Astrocyte (in vitro differentiated cells and primary cell): ENCODE measurements at regions not wholly inside any gene's neighbourhood (a gene's known extent, or its start where the extent isn't known, plus 50 kb on each side); places are given as distances from the start of the nearest gene placed in this dataset.

Experiments
- DNase-seq: peaks from one replicate; pipeline ENCODE4 v3.0.0-alpha.2; 2010; ENCODE audit warnings: low read depth
- FAIRE-seq: peaks from 2 replicates; lab custom pipeline; 2011; peaks lifted over from hg19 to GRCh38; lab: Jason Lieb, UNC
- H2AFZ ChIP-seq: 2 replicates; pipeline ENCODE4 v1.6.0; 2012; ENCODE audit warnings: low read depth, low read length, inconsistent platforms
- H3K27ac ChIP-seq: 2 replicates; pipeline ENCODE4 v1.5.1; 2011; ENCODE audit warnings: low read depth, low read length, inconsistent platforms
- H3K27me3 ChIP-seq: 2 replicates; pipeline ENCODE4 v1.6.0; 2011; ENCODE audit warnings: low read length, inconsistent platforms; ENCODE audit not compliant: insufficient read depth
- H3K36me3 ChIP-seq: 2 replicates; pipeline ENCODE4 v1.5.1; 2011; ENCODE audit warnings: low read length, inconsistent platforms; ENCODE audit not compliant: insufficient read depth
- H3K4me1 ChIP-seq: 2 replicates; pipeline ENCODE4 v1.5.1; 2011; ENCODE audit warnings: low read length, inconsistent platforms; ENCODE audit not compliant: insufficient read depth
- H3K4me2 ChIP-seq: 2 replicates; pipeline ENCODE4 v1.6.0; 2012; ENCODE audit warnings: low read length, inconsistent platforms
- H3K4me3 ChIP-seq: 2 replicates; pipeline ENCODE4 v1.5.1; 2011; ENCODE audit warnings: low read depth, mild to moderate bottlenecking, low read length, inconsistent platforms; ENCODE audit not compliant: insufficient read depth
- H3K79me2 ChIP-seq: 2 replicates; pipeline ENCODE4 v1.6.0; 2012; ENCODE audit warnings: mild to moderate bottlenecking, low read length, inconsistent platforms; ENCODE audit not compliant: insufficient read depth
- H3K9ac ChIP-seq: 2 replicates; pipeline ENCODE4 v1.6.0; 2012; ENCODE audit warnings: mild to moderate bottlenecking, low read length, inconsistent platforms
- H3K9me3 ChIP-seq: 2 replicates; pipeline ENCODE4 v1.5.1; 2012; ENCODE audit warnings: low read depth, mild to moderate bottlenecking, low read length, inconsistent platforms; ENCODE audit not compliant: insufficient read depth
- H4K20me1 ChIP-seq: 2 replicates; pipeline ENCODE4 v1.6.0; 2012; ENCODE audit warnings: low read length, inconsistent platforms; ENCODE audit not compliant: insufficient read depth
- H3K27ac Mint-ChIP-seq: one replicate; pipeline ENCODE4 v1.8.0; 2021; ENCODE audit warnings: mild to moderate bottlenecking, mixed read lengths; ENCODE audit not compliant: unreplicated experiment
- H3K27me3 Mint-ChIP-seq: one replicate; pipeline ENCODE4 v1.8.0; 2021; ENCODE audit warnings: low read depth, mixed read lengths; ENCODE audit not compliant: unreplicated experiment
- H3K36me3 Mint-ChIP-seq: one replicate; pipeline ENCODE4 v1.8.0; 2021; ENCODE audit warnings: low read depth, mixed read lengths; ENCODE audit not compliant: unreplicated experiment
- H3K4me1 Mint-ChIP-seq: one replicate; pipeline ENCODE4 v1.8.0; 2021; ENCODE audit warnings: low read depth, mixed read lengths; ENCODE audit not compliant: unreplicated experiment
- H3K4me3 Mint-ChIP-seq: one replicate; pipeline ENCODE4 v1.8.0; 2021; ENCODE audit warnings: mild to moderate bottlenecking, moderate library complexity, mixed read lengths; ENCODE audit not compliant: unreplicated experiment
- H3K9me3 Mint-ChIP-seq: one replicate; pipeline ENCODE4 v1.8.0; 2021; ENCODE audit warnings: mild to moderate bottlenecking, mixed read lengths; ENCODE audit not compliant: unreplicated experiment
- EZH2 ChIP-seq: IDR thresholded peaks from 2 replicates; pipeline ENCODE4 v1.6.1; 2012; ENCODE audit warnings: mild to moderate bottlenecking, low read length, inconsistent platforms; ENCODE audit not compliant: insufficient read depth
- TF ChIP-seq, protein P1 (sequence below): IDR thresholded peaks from 2 replicates; pipeline ENCODE4 v1.5.1; 2011; ENCODE audit warnings: low read depth, mild to moderate bottlenecking, inconsistent platforms, low read length, moderate library complexity; ENCODE audit not compliant: insufficient read depth

DNA sequence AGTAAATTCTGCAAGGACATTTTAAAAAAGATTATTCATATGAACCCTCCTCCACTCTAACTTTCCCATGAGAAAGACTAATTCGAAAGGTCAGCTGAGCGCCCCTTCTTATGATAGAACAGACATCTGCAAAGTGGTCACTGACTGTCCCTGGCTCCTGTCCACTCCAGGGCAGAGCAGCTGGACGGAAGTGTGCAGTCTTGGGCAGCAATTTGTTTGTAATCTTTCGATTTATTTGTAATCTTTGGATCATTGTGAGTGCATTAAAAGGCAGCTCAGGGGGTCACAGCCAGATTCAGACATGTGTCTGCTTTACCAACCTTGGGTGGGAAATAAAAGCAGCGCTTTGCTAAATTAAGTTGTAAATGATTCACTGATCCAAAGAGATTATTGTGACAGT, 158.8 kb upstream of the ADARB2 start:
- Histone ChIP-seq H3K9me3 (no peaks in the 10 kb centered on the region), H3K4me2 (no peak overlapping the region), H4K20me1 (no peaks in the 10 kb centered on the region), H3K27me3 (no peaks in the 10 kb centered on the region), H3K4me1 (no peaks in the 10 kb centered on the region), H2AFZ (no peak overlapping the region), H3K4me3 (no peak overlapping the region), H3K9ac (no peak overlapping the region), H3K79me2 (no peaks in the 10 kb centered on the region), H3K27ac (no peak overlapping the region), H3K36me3 (no peaks in the 10 kb centered on the region)
- DNase-seq (no peak), FAIRE-seq (no peak)
- H3K36me3 Mint-ChIP-seq = no peaks in the 10 kb centered on the region
- H3K4me3 Mint-ChIP-seq = no peak overlapping the region
- TF ChIP-seq, protein P1, sequence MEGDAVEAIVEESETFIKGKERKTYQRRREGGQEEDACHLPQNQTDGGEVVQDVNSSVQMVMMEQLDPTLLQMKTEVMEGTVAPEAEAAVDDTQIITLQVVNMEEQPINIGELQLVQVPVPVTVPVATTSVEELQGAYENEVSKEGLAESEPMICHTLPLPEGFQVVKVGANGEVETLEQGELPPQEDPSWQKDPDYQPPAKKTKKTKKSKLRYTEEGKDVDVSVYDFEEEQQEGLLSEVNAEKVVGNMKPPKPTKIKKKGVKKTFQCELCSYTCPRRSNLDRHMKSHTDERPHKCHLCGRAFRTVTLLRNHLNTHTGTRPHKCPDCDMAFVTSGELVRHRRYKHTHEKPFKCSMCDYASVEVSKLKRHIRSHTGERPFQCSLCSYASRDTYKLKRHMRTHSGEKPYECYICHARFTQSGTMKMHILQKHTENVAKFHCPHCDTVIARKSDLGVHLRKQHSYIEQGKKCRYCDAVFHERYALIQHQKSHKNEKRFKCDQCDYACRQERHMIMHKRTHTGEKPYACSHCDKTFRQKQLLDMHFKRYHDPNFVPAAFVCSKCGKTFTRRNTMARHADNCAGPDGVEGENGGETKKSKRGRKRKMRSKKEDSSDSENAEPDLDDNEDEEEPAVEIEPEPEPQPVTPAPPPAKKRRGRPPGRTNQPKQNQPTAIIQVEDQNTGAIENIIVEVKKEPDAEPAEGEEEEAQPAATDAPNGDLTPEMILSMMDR = no peak
- TF ChIP-seq EZH2 = no peak
- H3K27ac Mint-ChIP-seq = no peak overlapping the region
- no peaks in the 10 kb centered on the region for H3K9me3 Mint-ChIP-seq
- H3K4me1 Mint-ChIP-seq = no peaks in the 10 kb centered on the region
- peaks cover 6% of the 10 kb centered on the region for H3K27me3 Mint-ChIP-seq

DNA sequence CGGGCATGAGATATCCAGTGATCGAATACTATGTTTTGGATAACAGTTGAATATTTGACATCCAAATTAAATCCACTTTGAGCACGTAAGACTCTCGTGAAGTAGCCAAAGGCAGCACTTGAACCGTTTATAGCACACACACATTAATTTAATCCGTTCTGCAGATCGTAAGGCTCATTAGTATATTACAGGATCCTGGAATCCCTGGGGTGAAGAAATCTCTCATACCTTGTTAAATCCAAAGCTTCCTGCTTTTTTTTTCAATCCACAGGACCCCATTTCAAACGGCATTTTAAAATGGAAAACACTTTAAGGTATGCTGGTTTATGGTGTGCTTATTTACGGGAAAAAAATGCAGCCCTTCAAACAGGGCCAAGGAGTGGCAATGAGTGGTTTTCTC, 158.4 kb upstream of the ADARB2 start:
- no peaks in the 10 kb centered on the region for H3K36me3 ChIP-seq
- H3K4me3 ChIP-seq = no peak overlapping the region
- H3K27ac ChIP-seq = no peak overlapping the region
- Mint-ChIP-seq H3K27ac (no peak overlapping the region), H3K9me3 (no peaks in the 10 kb centered on the region), H3K4me3 (no peak overlapping the region), H3K4me1 (no peaks in the 10 kb centered on the region), H3K36me3 (no peaks in the 10 kb centered on the region), H3K27me3 (peaks cover 6% of the 10 kb centered on the region)
- H3K9ac ChIP-seq = no peak overlapping the region
- no peak overlapping the region for H2AFZ ChIP-seq
- H3K4me1 ChIP-seq = no peaks in the 10 kb centered on the region
- DNase-seq (no peak), FAIRE-seq (no peak)
- H4K20me1 ChIP-seq = no peaks in the 10 kb centered on the region
- H3K4me2 ChIP-seq = no peak overlapping the region
- no peaks in the 10 kb centered on the region for H3K9me3 ChIP-seq
- H3K79me2 ChIP-seq = no peaks in the 10 kb centered on the region
- no peaks in the 10 kb centered on the region for H3K27me3 ChIP-seq
- no peak for TF ChIP-seq EZH2
- TF ChIP-seq, protein P1 = no peak

DNA sequence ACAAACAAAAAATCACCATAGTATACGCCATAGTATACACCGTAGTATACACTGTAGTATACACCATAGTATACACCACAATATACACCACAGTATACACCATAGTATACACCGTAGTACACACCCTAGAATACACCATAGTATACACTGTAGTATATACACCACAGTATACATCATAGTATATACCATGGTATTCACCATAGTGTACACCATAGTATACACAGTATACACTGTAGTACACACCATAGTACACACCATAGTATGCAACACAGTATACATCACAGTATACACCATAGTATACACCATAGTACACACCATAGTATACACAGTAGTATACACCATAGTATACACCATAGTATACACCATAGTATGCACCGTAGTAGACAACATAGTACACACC, 157.6 kb upstream of the ADARB2 start:
- DNase-seq (no peak), FAIRE-seq (no peak)
- Histone ChIP-seq H3K79me2 (no peaks in the 10 kb centered on the region), H4K20me1 (no peaks in the 10 kb centered on the region), H3K27ac (no peak overlapping the region), H3K36me3 (no peaks in the 10 kb centered on the region), H3K4me1 (no peaks in the 10 kb centered on the region), H2AFZ (no peak overlapping the region), H3K9ac (no peak overlapping the region), H3K4me2 (no peak overlapping the region), H3K4me3 (no peak overlapping the region), H3K9me3 (no peaks in the 10 kb centered on the region), H3K27me3 (no peaks in the 10 kb centered on the region)
- peaks cover 6% of the 10 kb centered on the region for H3K27me3 Mint-ChIP-seq
- no peaks in the 10 kb centered on the region for H3K4me1 Mint-ChIP-seq
- H3K36me3 Mint-ChIP-seq = no peaks in the 10 kb centered on the region
- no peaks in the 10 kb centered on the region for H3K9me3 Mint-ChIP-seq
- no peak for TF ChIP-seq EZH2
- TF ChIP-seq, protein P1 = no peak
- H3K27ac Mint-ChIP-seq = no peak overlapping the region
- H3K4me3 Mint-ChIP-seq = no peak overlapping the region
